SK-N-SH (cell line): ENCODE measurements at regions not wholly inside any gene's neighbourhood (a gene's known extent, or its start where the extent isn't known, plus 50 kb on each side); places are given as distances from the start of the nearest gene placed in this dataset.

Experiments used
- EP300 ChIP-seq, 2 experiments: IDR thresholded peaks; 2 replicates each; pipeline versions ENCODE4 v1.4.0 to v1.6.1; 2012; ENCODE audit warnings: borderline replicate concordance in 1 of 2, low read depth in 1 of 2, low read length in 1 of 2
- MXI1 ChIP-seq: IDR thresholded peaks from 2 replicates; pipeline ENCODE4 v1.6.1; 2012; ENCODE audit warnings: mild to moderate bottlenecking, low read depth, low read length, improper control_type of control experiment
- SMC3 ChIP-seq: IDR thresholded peaks from 2 replicates; pipeline ENCODE4 v1.6.1; 2012; ENCODE audit warnings: low read depth, low read length, improper control_type of control experiment
- TEAD4 ChIP-seq: IDR thresholded peaks from 2 replicates; pipeline ENCODE4 v1.4.0; 2012; ENCODE audit warnings: mild to moderate bottlenecking, borderline replicate concordance; ENCODE audit not compliant: insufficient read depth
- YY1 ChIP-seq: IDR thresholded peaks from 2 replicates; pipeline ENCODE4 v1.4.0; 2012; ENCODE audit warnings: low read depth, mild to moderate bottlenecking
- TF ChIP-seq, protein P1 (sequence below): fragments of 200-600 bp; sonication (generic); IDR thresholded peaks from 2 replicates; pipeline ENCODE4 v1.6.1; 2017; ENCODE audit warnings: antibody characterized with exemption, mild to moderate bottlenecking, moderate library complexity
- TF ChIP-seq, protein P2 (sequence below): IDR thresholded peaks from 2 replicates; pipeline ENCODE4 v1.4.0; 2012; ENCODE audit warnings: low read depth, borderline replicate concordance
- TF ChIP-seq, protein P3 (sequence below): IDR thresholded peaks from 2 replicates; pipeline ENCODE4 v1.6.1; 2012; ENCODE audit warnings: mild to moderate bottlenecking, low read depth, low read length, moderate library complexity

DNA sequence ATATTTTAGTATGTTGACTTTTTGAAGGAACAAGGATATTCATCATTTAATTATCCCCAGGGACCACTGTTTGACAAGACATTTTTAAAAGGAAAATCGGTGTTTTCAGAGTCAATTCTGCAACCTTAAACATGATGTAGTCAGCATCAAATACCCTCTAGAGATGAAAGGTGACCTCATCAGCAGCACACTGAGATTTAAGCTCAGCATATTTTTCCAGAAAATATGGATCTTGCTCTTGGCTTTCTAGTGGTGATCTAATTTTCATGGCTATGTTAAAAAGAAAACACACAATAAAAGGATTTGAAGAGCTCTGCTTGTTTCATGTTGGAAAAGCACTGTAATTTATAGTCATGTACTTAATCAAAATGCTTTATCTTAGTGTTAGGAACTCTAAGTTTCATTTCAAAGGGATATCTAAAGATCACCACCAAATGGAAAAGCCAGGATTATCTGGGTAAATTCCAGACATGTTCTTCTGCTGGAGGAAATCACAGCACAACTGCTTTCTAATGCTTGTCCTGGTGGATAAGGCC lies 487.2 kb downstream of the ENC1 start:
- TF ChIP-seq EP300 (IDR thresholded peaks at IDR 0.05; ENCODE audit: borderline replicate concordance in 1 of 2, low read depth in 1 of 2, low read length in 1 of 2), result no peak
- TF ChIP-seq, protein P1, sequence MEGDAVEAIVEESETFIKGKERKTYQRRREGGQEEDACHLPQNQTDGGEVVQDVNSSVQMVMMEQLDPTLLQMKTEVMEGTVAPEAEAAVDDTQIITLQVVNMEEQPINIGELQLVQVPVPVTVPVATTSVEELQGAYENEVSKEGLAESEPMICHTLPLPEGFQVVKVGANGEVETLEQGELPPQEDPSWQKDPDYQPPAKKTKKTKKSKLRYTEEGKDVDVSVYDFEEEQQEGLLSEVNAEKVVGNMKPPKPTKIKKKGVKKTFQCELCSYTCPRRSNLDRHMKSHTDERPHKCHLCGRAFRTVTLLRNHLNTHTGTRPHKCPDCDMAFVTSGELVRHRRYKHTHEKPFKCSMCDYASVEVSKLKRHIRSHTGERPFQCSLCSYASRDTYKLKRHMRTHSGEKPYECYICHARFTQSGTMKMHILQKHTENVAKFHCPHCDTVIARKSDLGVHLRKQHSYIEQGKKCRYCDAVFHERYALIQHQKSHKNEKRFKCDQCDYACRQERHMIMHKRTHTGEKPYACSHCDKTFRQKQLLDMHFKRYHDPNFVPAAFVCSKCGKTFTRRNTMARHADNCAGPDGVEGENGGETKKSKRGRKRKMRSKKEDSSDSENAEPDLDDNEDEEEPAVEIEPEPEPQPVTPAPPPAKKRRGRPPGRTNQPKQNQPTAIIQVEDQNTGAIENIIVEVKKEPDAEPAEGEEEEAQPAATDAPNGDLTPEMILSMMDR, result no peak
- no peak for TF ChIP-seq TEAD4
- TF ChIP-seq YY1, result no peak
- TF ChIP-seq, protein P2, sequence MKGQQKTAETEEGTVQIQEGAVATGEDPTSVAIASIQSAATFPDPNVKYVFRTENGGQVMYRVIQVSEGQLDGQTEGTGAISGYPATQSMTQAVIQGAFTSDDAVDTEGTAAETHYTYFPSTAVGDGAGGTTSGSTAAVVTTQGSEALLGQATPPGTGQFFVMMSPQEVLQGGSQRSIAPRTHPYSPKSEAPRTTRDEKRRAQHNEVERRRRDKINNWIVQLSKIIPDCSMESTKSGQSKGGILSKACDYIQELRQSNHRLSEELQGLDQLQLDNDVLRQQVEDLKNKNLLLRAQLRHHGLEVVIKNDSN, result no peak
- TF ChIP-seq SMC3, result no peak
- TF ChIP-seq MXI1, result no peak
- TF ChIP-seq, protein P3, sequence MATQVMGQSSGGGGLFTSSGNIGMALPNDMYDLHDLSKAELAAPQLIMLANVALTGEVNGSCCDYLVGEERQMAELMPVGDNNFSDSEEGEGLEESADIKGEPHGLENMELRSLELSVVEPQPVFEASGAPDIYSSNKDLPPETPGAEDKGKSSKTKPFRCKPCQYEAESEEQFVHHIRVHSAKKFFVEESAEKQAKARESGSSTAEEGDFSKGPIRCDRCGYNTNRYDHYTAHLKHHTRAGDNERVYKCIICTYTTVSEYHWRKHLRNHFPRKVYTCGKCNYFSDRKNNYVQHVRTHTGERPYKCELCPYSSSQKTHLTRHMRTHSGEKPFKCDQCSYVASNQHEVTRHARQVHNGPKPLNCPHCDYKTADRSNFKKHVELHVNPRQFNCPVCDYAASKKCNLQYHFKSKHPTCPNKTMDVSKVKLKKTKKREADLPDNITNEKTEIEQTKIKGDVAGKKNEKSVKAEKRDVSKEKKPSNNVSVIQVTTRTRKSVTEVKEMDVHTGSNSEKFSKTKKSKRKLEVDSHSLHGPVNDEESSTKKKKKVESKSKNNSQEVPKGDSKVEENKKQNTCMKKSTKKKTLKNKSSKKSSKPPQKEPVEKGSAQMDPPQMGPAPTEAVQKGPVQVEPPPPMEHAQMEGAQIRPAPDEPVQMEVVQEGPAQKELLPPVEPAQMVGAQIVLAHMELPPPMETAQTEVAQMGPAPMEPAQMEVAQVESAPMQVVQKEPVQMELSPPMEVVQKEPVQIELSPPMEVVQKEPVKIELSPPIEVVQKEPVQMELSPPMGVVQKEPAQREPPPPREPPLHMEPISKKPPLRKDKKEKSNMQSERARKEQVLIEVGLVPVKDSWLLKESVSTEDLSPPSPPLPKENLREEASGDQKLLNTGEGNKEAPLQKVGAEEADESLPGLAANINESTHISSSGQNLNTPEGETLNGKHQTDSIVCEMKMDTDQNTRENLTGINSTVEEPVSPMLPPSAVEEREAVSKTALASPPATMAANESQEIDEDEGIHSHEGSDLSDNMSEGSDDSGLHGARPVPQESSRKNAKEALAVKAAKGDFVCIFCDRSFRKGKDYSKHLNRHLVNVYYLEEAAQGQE, result no peak
